Stomach (tissue), 8 donors: ENCODE measurements at regions not wholly inside any gene's neighbourhood (a gene's known extent, or its start where the extent isn't known, plus 50 kb on each side); places are given as distances from the start of the nearest gene placed in this dataset.

Experiments used
- DNase-seq, 2 donors: peaks; one replicate each; pipeline versions ENCODE4 v3.0.0 to v3.0.0-alpha.2; 2013 to 2019
- H3K27ac ChIP-seq, 5 donors: fragments of 200-600 bp in 4 of 5; sonication (generic) in 4 of 5; one replicate each; pipeline ENCODE4 v1.5.1; 2013 to 2019; ENCODE audit warnings: mild to moderate bottlenecking in 1 of 5, moderate library complexity in 1 of 5
- H3K27me3 ChIP-seq, 3 donors: fragments of 200-600 bp; sonication (generic); one replicate each; pipeline ENCODE4 v1.5.1; 2017 to 2019; ENCODE audit warnings: mixed run types in 1 of 3
- H3K36me3 ChIP-seq, 4 donors: fragments of 200-600 bp; sonication (generic); 1 replicate in 3 of 4; 2 replicates in 1 of 4; pipeline ENCODE4 v1.5.1; 2016 to 2019
- H3K4me1 ChIP-seq, 4 donors: fragments of 200-600 bp; sonication (generic); one replicate each; pipeline ENCODE4 v1.5.1; 2016 to 2019
- H3K4me3 ChIP-seq, 4 donors: fragments of 200-600 bp; sonication (generic) in 3 of 4; one replicate each; pipeline ENCODE4 v1.5.1; 2016 to 2019; ENCODE audit warnings: mild to moderate bottlenecking in 1 of 4
- H3K9me3 ChIP-seq, 4 donors: fragments of 200-600 bp; sonication (generic); one replicate each; pipeline ENCODE4 v1.5.1; 2016 to 2019
- EP300 ChIP-seq: sonication (generic); formaldehyde crosslinking; IDR thresholded peaks from one replicate; pipeline ENCODE4 v1.6.1; 2017; ENCODE audit warnings: antibody characterized with exemption
- POLR2A ChIP-seq, 4 donors: fragments of 450-650 bp; IDR thresholded peaks; one replicate each; pipeline ENCODE4 v1.6.1; 2016; ENCODE audit warnings: antibody characterized with exemption in 4 of 4, control low read depth in 2 of 4, mild to moderate bottlenecking in 1 of 4, moderate library complexity in 1 of 4
- POLR2AphosphoS5 ChIP-seq, 3 donors: sonication (generic); formaldehyde crosslinking; IDR thresholded peaks; one replicate each; pipeline ENCODE4 v1.6.1; 2016; ENCODE audit warnings: antibody characterized with exemption in 3 of 3
- WGBS, 5 donors: extraction: QIAGEN DNeasy Blood & Tissue Kit in 3 of 5; methylation state at CpG; one replicate each; pipeline versions ENCODE4 v1.1.5 to v1.1.7; 2013 to 2018; 5-methylcytosine and 5-hydroxymethylcytosine counted together
- intact Hi-C: fragments of 100-400 bp; cut with DNase I; formaldehyde crosslinking; loops from one replicate; pipeline ENCODE4 v1.15.1; 2023; ENCODE audit warnings: low total_unique reads
- TF ChIP-seq, protein P1 (sequence below), 7 experiments: fragments of 450-650 bp in 4 of 7; fragments of 200-600 bp in 3 of 7; sonication (generic) in 3 of 7; IDR thresholded peaks; one replicate each; pipeline ENCODE4 v1.5.1; 2016 to 2019; ENCODE audit warnings: antibody characterized with exemption in 7 of 7, control low read depth in 2 of 7, mild to moderate bottlenecking in 1 of 7
- donor health status: healthy with polysubstance abuse.
- donor health status: Bipolar disorder and iron deficiency.
- donor health status: healthy.

GRCh38 chr3:182052757-182053156, 341.0 kb downstream of the SOX2 start:
- no peaks in the 10 kb centered on the region for H3K9me3 ChIP-seq
- peaks cover 0 to 3% (median 0%) of the 10 kb centered on the region in 4 donors for H3K4me1 ChIP-seq
- no peaks in the 10 kb centered on the region for H3K27me3 ChIP-seq
- no peaks in the 10 kb centered on the region for H3K36me3 ChIP-seq
- H3K4me3 ChIP-seq: no peak overlapping the region
- no peak for TF ChIP-seq POLR2AphosphoS5 (IDR thresholded peaks at IDR 0.05)
- TF ChIP-seq EP300: no peak
- TF ChIP-seq POLR2A (IDR thresholded peaks at IDR 0.05): no peak
- 74 to 89% (median 82%) methylated on average over 2 of the region's 2 CpGs for WGBS, 5 donors
- intact Hi-C loops: no loop called here
- no peak overlapping the region for H3K27ac ChIP-seq
- DNase-seq: no peak

DNA sequence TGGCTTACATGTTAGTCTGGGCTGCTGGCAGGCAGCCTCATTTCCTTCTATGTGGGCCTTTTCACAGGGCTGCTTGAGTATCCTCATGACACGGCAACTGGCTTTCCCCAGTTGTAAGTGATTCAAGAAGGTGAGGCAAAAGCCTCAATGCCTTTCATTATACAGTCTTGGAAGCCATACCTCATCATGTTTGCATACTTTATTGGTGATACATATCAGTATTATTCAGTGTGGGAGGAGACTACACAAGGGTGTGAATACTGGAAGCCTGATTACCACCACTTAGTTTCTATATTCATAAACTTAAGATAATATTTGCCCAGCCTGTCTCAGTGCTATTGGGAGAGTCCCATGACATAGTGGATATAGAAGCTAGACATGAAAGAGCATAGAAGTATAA, 346.8 kb downstream of the SOX2 start:
- peak in 2 of 3 donors; percentile 39 to 51 for TF ChIP-seq POLR2AphosphoS5 (IDR thresholded peaks at IDR 0.05)
- no peak for TF ChIP-seq POLR2A (IDR thresholded peaks at IDR 0.05)
- no peak for TF ChIP-seq EP300
- TF ChIP-seq, protein P1, sequence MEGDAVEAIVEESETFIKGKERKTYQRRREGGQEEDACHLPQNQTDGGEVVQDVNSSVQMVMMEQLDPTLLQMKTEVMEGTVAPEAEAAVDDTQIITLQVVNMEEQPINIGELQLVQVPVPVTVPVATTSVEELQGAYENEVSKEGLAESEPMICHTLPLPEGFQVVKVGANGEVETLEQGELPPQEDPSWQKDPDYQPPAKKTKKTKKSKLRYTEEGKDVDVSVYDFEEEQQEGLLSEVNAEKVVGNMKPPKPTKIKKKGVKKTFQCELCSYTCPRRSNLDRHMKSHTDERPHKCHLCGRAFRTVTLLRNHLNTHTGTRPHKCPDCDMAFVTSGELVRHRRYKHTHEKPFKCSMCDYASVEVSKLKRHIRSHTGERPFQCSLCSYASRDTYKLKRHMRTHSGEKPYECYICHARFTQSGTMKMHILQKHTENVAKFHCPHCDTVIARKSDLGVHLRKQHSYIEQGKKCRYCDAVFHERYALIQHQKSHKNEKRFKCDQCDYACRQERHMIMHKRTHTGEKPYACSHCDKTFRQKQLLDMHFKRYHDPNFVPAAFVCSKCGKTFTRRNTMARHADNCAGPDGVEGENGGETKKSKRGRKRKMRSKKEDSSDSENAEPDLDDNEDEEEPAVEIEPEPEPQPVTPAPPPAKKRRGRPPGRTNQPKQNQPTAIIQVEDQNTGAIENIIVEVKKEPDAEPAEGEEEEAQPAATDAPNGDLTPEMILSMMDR (IDR thresholded peaks at IDR 0.05): no peak
- Histone ChIP-seq H3K4me3 (no peak overlapping the region), H3K36me3 (no peaks in the 10 kb centered on the region), H3K9me3 (no peaks in the 10 kb centered on the region), H3K27ac (peak overlapping the region in 3 of 5 donors; percentile 11 to 57 (median 31)), H3K4me1 (no peaks in the 10 kb centered on the region), H3K27me3 (no peaks in the 10 kb centered on the region)
- DNase-seq: peak; percentile 23 to 42
- intact Hi-C loops: no loop called here
- 35 to 100% (median 40%) methylated on average over 1 of the region's 1 CpG for WGBS, 5 donors

DNA sequence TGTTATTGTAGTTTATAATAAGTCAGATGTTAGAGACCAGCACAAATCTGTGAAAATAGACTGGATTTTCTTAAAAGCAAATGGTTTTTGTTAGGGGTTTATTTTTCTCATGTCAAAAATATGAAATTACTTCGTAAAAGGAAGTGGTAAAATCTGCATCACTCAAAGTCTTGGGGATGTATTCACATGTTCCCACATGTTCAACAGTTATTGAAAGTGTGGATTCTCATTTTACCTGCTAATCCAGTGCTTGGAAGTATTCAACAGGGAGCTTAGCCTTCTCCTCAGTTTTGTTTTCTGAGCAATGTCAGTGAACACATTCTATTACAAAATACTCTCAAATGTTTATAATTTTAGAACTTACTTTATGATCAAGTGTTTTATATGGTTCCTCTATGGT, 352.0 kb downstream of the SOX2 start:
- TF ChIP-seq EP300: no peak
- TF ChIP-seq POLR2AphosphoS5 (IDR thresholded peaks at IDR 0.05): no peak
- TF ChIP-seq, protein P1 (IDR thresholded peaks at IDR 0.05): no peak
- no peak for TF ChIP-seq POLR2A (IDR thresholded peaks at IDR 0.05)
- Histone ChIP-seq H3K27ac (no peak overlapping the region), H3K4me1 (no peaks in the 10 kb centered on the region), H3K27me3 (no peaks in the 10 kb centered on the region), H3K36me3 (no peaks in the 10 kb centered on the region), H3K9me3 (no peaks in the 10 kb centered on the region), H3K4me3 (no peak overlapping the region)
- intact Hi-C loops: no loop called here
- WGBS, 5 donors: 47 to 90% (median 67%) methylated on average over 1 of the region's 1 CpG
- DNase-seq: no peak

- Histone ChIP-seq H3K27me3 (no peaks in the 10 kb centered on the region), H3K4me3 (no peak overlapping the region), H3K9me3 (no peaks in the 10 kb centered on the region), H3K27ac (no peak overlapping the region), H3K4me1 (no peaks in the 10 kb centered on the region), H3K36me3 (no peaks in the 10 kb centered on the region)
- TF ChIP-seq EP300 (no peak), POLR2AphosphoS5 (IDR thresholded peaks at IDR 0.05) (no peak), POLR2A (IDR thresholded peaks at IDR 0.05) (no peak)
- TF ChIP-seq, protein P1 (IDR thresholded peaks at IDR 0.05): no peak
- DNase-seq: no peak
- 64 to 90% (median 81%) methylated on average over 4 of the region's 4 CpGs for WGBS, 5 donors
- intact Hi-C loops: no loop called here
Measured at GRCh38 chr3:182067423-182067822, 355.7 kb downstream of the SOX2 start.

- Histone ChIP-seq H3K27ac (no peak overlapping the region), H3K36me3 (no peaks in the 10 kb centered on the region), H3K4me3 (no peak overlapping the region), H3K9me3 (no peaks in the 10 kb centered on the region), H3K4me1 (no peaks in the 10 kb centered on the region), H3K27me3 (no peaks in the 10 kb centered on the region)
- 40 to 53% (median 52%) methylated on average over 3 of the region's 3 CpGs for WGBS, 5 donors
- intact Hi-C loops: no loop called here
- TF ChIP-seq, protein P1 (IDR thresholded peaks at IDR 0.05): no peak
- no peak for TF ChIP-seq POLR2AphosphoS5 (IDR thresholded peaks at IDR 0.05)
- no peak for TF ChIP-seq POLR2A (IDR thresholded peaks at IDR 0.05)
- TF ChIP-seq EP300: no peak
- DNase-seq: no peak
Measured at GRCh38 chr3:182078316-182078715, 366.6 kb downstream of the SOX2 start.
